ENCODE measurements at regions not wholly inside any gene's neighbourhood (a gene's known extent, or its start where the extent isn't known, plus 50 kb on each side); places are given as distances from the start of the nearest gene placed in this dataset.

GRCh38 chr4:138964716-138965426 is 50.7 kb upstream of the NOCT start:
- no peak for TF ChIP-seq CTCF (IDR thresholded peaks at IDR 0.05)
- TF ChIP-seq POLR2A (IDR thresholded peaks at IDR 0.05), result no peak
- Histone ChIP-seq H3K27ac (no peak overlapping the region), H3K27me3 (no peaks in the 10 kb centered on the region), H3K4me3 (no peak overlapping the region), H3K4me1 (no peaks in the 10 kb centered on the region), H3K9me3 (no peaks in the 10 kb centered on the region), H3K36me3 (no peaks in the 10 kb centered on the region)
- no peak for DNase-seq
- intact Hi-C loops (cut with DNase I; ENCODE audit: low total_unique reads), result no loop called here

GRCh38 chr4:138963412-138963811 is 52.2 kb upstream of the NOCT start:
- Histone ChIP-seq H3K27ac (no peak overlapping the region), H3K9me3 (no peaks in the 10 kb centered on the region)

GRCh38 chr4:138961664-138962063 is 53.9 kb upstream of the NOCT start:
- Histone ChIP-seq H3K9me3 (no peaks in the 10 kb centered on the region), H3K27me3 (no peaks in the 10 kb centered on the region), H3K4me3 (no peak overlapping the region), H3K4me1 (no peaks in the 10 kb centered on the region), H3K27ac (no peak overlapping the region), H3K36me3 (no peaks in the 10 kb centered on the region)
- TF ChIP-seq POLR2A (IDR thresholded peaks at IDR 0.05), result no peak
- no peak for TF ChIP-seq CTCF (IDR thresholded peaks at IDR 0.05)
- intact Hi-C loops (cut with DNase I; ENCODE audit: low total_unique reads), result no loop called here
- no peak for DNase-seq

More at GRCh38 chr4:138963412-138963811, 52.2 kb upstream of the NOCT start:
- no peaks in the 10 kb centered on the region for H3K4me1 ChIP-seq
- no peaks in the 10 kb centered on the region for H3K27me3 ChIP-seq
- TF ChIP-seq CTCF (IDR thresholded peaks at IDR 0.05) (no peak), POLR2A (IDR thresholded peaks at IDR 0.05) (no peak)
- H3K4me3 ChIP-seq, result no peak overlapping the region
- no peaks in the 10 kb centered on the region for H3K36me3 ChIP-seq
- DNase-seq, result no peak
- intact Hi-C loops (cut with DNase I; ENCODE audit: low total_unique reads), result no loop called here

GRCh38 chr4:138961129-138961528 is 54.5 kb upstream of the NOCT start:
- Histone ChIP-seq H3K4me1 (no peaks in the 10 kb centered on the region), H3K27me3 (no peaks in the 10 kb centered on the region), H3K4me3 (no peak overlapping the region), H3K27ac (no peak overlapping the region), H3K36me3 (no peaks in the 10 kb centered on the region), H3K9me3 (no peaks in the 10 kb centered on the region)
- no peak for TF ChIP-seq CTCF (IDR thresholded peaks at IDR 0.05)
- TF ChIP-seq POLR2A (IDR thresholded peaks at IDR 0.05), result no peak
- intact Hi-C loops (cut with DNase I; ENCODE audit: low total_unique reads), result no loop called here
- no peak for DNase-seq

- H3K27ac ChIP-seq, result no peak overlapping the region
- H3K4me3 ChIP-seq, result no peak overlapping the region
- DNase-seq, result no peak
- H3K27me3 ChIP-seq, result no peaks in the 10 kb centered on the region
- no peaks in the 10 kb centered on the region for H3K36me3 ChIP-seq
- intact Hi-C loops (cut with DNase I; ENCODE audit: low total_unique reads), result no loop called here
- H3K9me3 ChIP-seq, result no peaks in the 10 kb centered on the region
- no peaks in the 10 kb centered on the region for H3K4me1 ChIP-seq
- TF ChIP-seq CTCF (IDR thresholded peaks at IDR 0.05), result no peak
- TF ChIP-seq POLR2A (IDR thresholded peaks at IDR 0.05), result no peak
Measured at GRCh38 chr4:138960175-138960710, 55.3 kb upstream of the NOCT start.

Data from uterus (tissue), 3 donors.